ENCODE measurements at regions not wholly inside any gene's neighbourhood (a gene's known extent, or its start where the extent isn't known, plus 50 kb on each side); places are given as distances from the start of the nearest gene placed in this dataset.
"Not testable (repeated sequence)": the region's sequence is repeated elsewhere in the genome, so short reads cannot be mapped to it uniquely, and the experiment has no call there.

- peaks cover 19% of the 10 kb centered on the region for H3K27me3 Mint-ChIP-seq
- H3K4me3 Mint-ChIP-seq, result no peak overlapping the region
- no peak overlapping the region for H3K27ac Mint-ChIP-seq
- no peak for DNase-seq
- no peaks in the 10 kb centered on the region for H3K36me3 Mint-ChIP-seq (ENCODE audit: low read depth)
- no peaks in the 10 kb centered on the region for H3K9me3 Mint-ChIP-seq
- H3K4me1 Mint-ChIP-seq (ENCODE audit: low read depth), result no peaks in the 10 kb centered on the region
These were observed 245.1 kb upstream of the PRSS16 start for GRCh38 chr6:27002447-27002846.

GRCh38 chr6:27007020-27007419, 240.5 kb upstream of the PRSS16 start:
- peaks cover 8% of the 10 kb centered on the region for H3K9me3 Mint-ChIP-seq
- no peak for DNase-seq

GRCh38 chr6:27008613-27009012, 238.9 kb upstream of the PRSS16 start:
- not testable (repeated sequence) for H3K4me3 Mint-ChIP-seq; DNase-seq; H3K4me1 Mint-ChIP-seq (ENCODE audit: low read depth); H3K9me3 Mint-ChIP-seq; H3K27ac Mint-ChIP-seq; H3K36me3 Mint-ChIP-seq (ENCODE audit: low read depth)
- H3K27me3 Mint-ChIP-seq, result peaks cover 65% of the 10 kb centered on the region

More at GRCh38 chr6:27007020-27007419, 240.5 kb upstream of the PRSS16 start:
- H3K27ac Mint-ChIP-seq, result no peak overlapping the region
- no peaks in the 10 kb centered on the region for H3K4me1 Mint-ChIP-seq (ENCODE audit: low read depth)
- H3K27me3 Mint-ChIP-seq, result peaks cover 57% of the 10 kb centered on the region
- H3K36me3 Mint-ChIP-seq (ENCODE audit: low read depth), result no peaks in the 10 kb centered on the region
- no peak overlapping the region for H3K4me3 Mint-ChIP-seq

- peaks cover 19% of the 10 kb centered on the region for H3K9me3 Mint-ChIP-seq
- H3K4me1 Mint-ChIP-seq (ENCODE audit: low read depth); H3K27ac Mint-ChIP-seq; H3K36me3 Mint-ChIP-seq (ENCODE audit: low read depth); DNase-seq; H3K4me3 Mint-ChIP-seq: not testable (repeated sequence)
- H3K27me3 Mint-ChIP-seq, result peaks cover 40% of the 10 kb centered on the region
These were observed 233.4 kb upstream of the PRSS16 start for GRCh38 chr6:27014053-27014452.

- Mint-ChIP-seq H3K36me3 (ENCODE audit: low read depth) (no peaks in the 10 kb centered on the region), H3K27ac (no peak overlapping the region), H3K27me3 (peaks cover 31% of the 10 kb centered on the region), H3K4me1 (ENCODE audit: low read depth) (peaks cover 15% of the 10 kb centered on the region), H3K9me3 (peaks cover 13% of the 10 kb centered on the region), H3K4me3 (no peak overlapping the region)
- no peak for DNase-seq
These were observed 230.8 kb upstream of the PRSS16 start for GRCh38 chr6:27016689-27017088.

GRCh38 chr6:27018401-27018800, 229.1 kb upstream of the PRSS16 start:
- Mint-ChIP-seq H3K9me3 (peaks cover 13% of the 10 kb centered on the region), H3K4me1 (ENCODE audit: low read depth) (peaks cover 15% of the 10 kb centered on the region), H3K27me3 (peaks cover 29% of the 10 kb centered on the region)
- DNase-seq; H3K4me3 Mint-ChIP-seq; H3K27ac Mint-ChIP-seq; H3K36me3 Mint-ChIP-seq (ENCODE audit: low read depth): not testable (repeated sequence)

- H3K4me1 Mint-ChIP-seq (ENCODE audit: low read depth), result peaks cover 15% of the 10 kb centered on the region
- no peaks in the 10 kb centered on the region for H3K36me3 Mint-ChIP-seq (ENCODE audit: low read depth)
- peaks cover 13% of the 10 kb centered on the region for H3K9me3 Mint-ChIP-seq
- peak overlapping the region; percentile 85 for H3K27ac Mint-ChIP-seq
- peaks cover 41% of the 10 kb centered on the region for H3K27me3 Mint-ChIP-seq
- DNase-seq, result peak; percentile 78
- peak overlapping the region; percentile 79 for H3K4me3 Mint-ChIP-seq
These were observed 227.6 kb upstream of the PRSS16 start for GRCh38 chr6:27019651-27020552.

GRCh38 chr6:27020553-27020880, 227.0 kb upstream of the PRSS16 start:
- H3K4me1 Mint-ChIP-seq (ENCODE audit: low read depth), result peaks cover 15% of the 10 kb centered on the region
- peak overlapping the region; percentile 85 for H3K27ac Mint-ChIP-seq
- H3K9me3 Mint-ChIP-seq, result peaks cover 13% of the 10 kb centered on the region

GRCh38 chr6:27023664-27024063, 223.8 kb upstream of the PRSS16 start:
- H3K36me3 Mint-ChIP-seq (ENCODE audit: low read depth), result no peaks in the 10 kb centered on the region
- peaks cover 63% of the 10 kb centered on the region for H3K27me3 Mint-ChIP-seq
- peaks cover 3% of the 10 kb centered on the region for H3K9me3 Mint-ChIP-seq
- H3K27ac Mint-ChIP-seq, result no peak overlapping the region
- peaks cover 15% of the 10 kb centered on the region for H3K4me1 Mint-ChIP-seq (ENCODE audit: low read depth)
- no peak overlapping the region for H3K4me3 Mint-ChIP-seq
- DNase-seq, result no peak

More at GRCh38 chr6:27020553-27020880, 227.0 kb upstream of the PRSS16 start:
- Mint-ChIP-seq H3K36me3 (ENCODE audit: low read depth) (no peaks in the 10 kb centered on the region), H3K4me3 (peak overlapping the region; percentile 79), H3K27me3 (peaks cover 46% of the 10 kb centered on the region)
- no peak for DNase-seq

- H3K9me3 Mint-ChIP-seq, result no peaks in the 10 kb centered on the region
- no peak overlapping the region for H3K27ac Mint-ChIP-seq
- no peak for DNase-seq
- H3K4me3 Mint-ChIP-seq, result no peak overlapping the region
- no peaks in the 10 kb centered on the region for H3K36me3 Mint-ChIP-seq (ENCODE audit: low read depth)
- peaks cover 53% of the 10 kb centered on the region for H3K27me3 Mint-ChIP-seq
- H3K4me1 Mint-ChIP-seq (ENCODE audit: low read depth), result peaks cover 6% of the 10 kb centered on the region
These were observed 222.2 kb upstream of the PRSS16 start for GRCh38 chr6:27025351-27025750.

GRCh38 chr6:27026361-27026760, 221.1 kb upstream of the PRSS16 start:
- Mint-ChIP-seq H3K27ac (no peak overlapping the region), H3K4me3 (no peak overlapping the region), H3K4me1 (ENCODE audit: low read depth) (no peaks in the 10 kb centered on the region), H3K36me3 (ENCODE audit: low read depth) (no peaks in the 10 kb centered on the region), H3K9me3 (no peaks in the 10 kb centered on the region), H3K27me3 (peaks cover 51% of the 10 kb centered on the region)
- no peak for DNase-seq

GRCh38 chr6:27031302-27031701, 216.2 kb upstream of the PRSS16 start:
- DNase-seq, result no peak
- Mint-ChIP-seq H3K27me3 (peaks cover 52% of the 10 kb centered on the region), H3K4me1 (ENCODE audit: low read depth) (no peaks in the 10 kb centered on the region), H3K27ac (no peak overlapping the region), H3K4me3 (no peak overlapping the region), H3K9me3 (no peaks in the 10 kb centered on the region), H3K36me3 (ENCODE audit: low read depth) (no peaks in the 10 kb centered on the region)

- Mint-ChIP-seq H3K9me3 (no peaks in the 10 kb centered on the region), H3K4me3 (no peak overlapping the region), H3K27ac (no peak overlapping the region), H3K36me3 (ENCODE audit: low read depth) (no peaks in the 10 kb centered on the region), H3K27me3 (peaks cover 67% of the 10 kb centered on the region), H3K4me1 (ENCODE audit: low read depth) (peaks cover 2% of the 10 kb centered on the region)
- DNase-seq, result no peak
These were observed 209.0 kb upstream of the PRSS16 start for GRCh38 chr6:27038498-27038897.

- Mint-ChIP-seq H3K4me3 (no peak overlapping the region), H3K4me1 (ENCODE audit: low read depth) (peaks cover 2% of the 10 kb centered on the region), H3K36me3 (ENCODE audit: low read depth) (no peaks in the 10 kb centered on the region), H3K27ac (no peak overlapping the region), H3K27me3 (peaks cover 64% of the 10 kb centered on the region), H3K9me3 (no peaks in the 10 kb centered on the region)
- DNase-seq, result no peak
These were observed 207.1 kb upstream of the PRSS16 start for GRCh38 chr6:27040244-27041042.

GRCh38 chr6:27043244-27043643, 204.3 kb upstream of the PRSS16 start:
- H3K27me3 Mint-ChIP-seq, result peaks cover 61% of the 10 kb centered on the region
- H3K9me3 Mint-ChIP-seq, result peaks cover 4% of the 10 kb centered on the region
- DNase-seq, result no peak
- peaks cover 2% of the 10 kb centered on the region for H3K4me1 Mint-ChIP-seq (ENCODE audit: low read depth)
- no peak overlapping the region for H3K4me3 Mint-ChIP-seq
- H3K36me3 Mint-ChIP-seq (ENCODE audit: low read depth), result no peaks in the 10 kb centered on the region
- H3K27ac Mint-ChIP-seq, result no peak overlapping the region

All from activated T-cell treated with anti-CD3 and anti-CD28 coated beads, Interleukin-2, amount 50 U/mL, for 24 hours (primary cell).